Lower leg skin (tissue), 3 donors: ENCODE measurements at regions not wholly inside any gene's neighbourhood (a gene's known extent, or its start where the extent isn't known, plus 50 kb on each side); places are given as distances from the start of the nearest gene placed in this dataset.

Experiments used
- CTCF ChIP-seq, 3 donors: fragments of 450-650 bp; IDR thresholded peaks; one replicate each; pipeline ENCODE4 v1.5.1; 2016; ENCODE audit warnings: antibody characterized with exemption in 3 of 3, mild to moderate bottlenecking in 3 of 3, moderate library complexity in 2 of 3
- POLR2A ChIP-seq, 2 donors: fragments of 450-650 bp; IDR thresholded peaks; one replicate each; pipeline ENCODE4 v1.6.1; 2016 to 2017; ENCODE audit warnings: antibody characterized with exemption in 2 of 2, mild to moderate bottlenecking in 1 of 2, moderate library complexity in 1 of 2

- TF ChIP-seq CTCF (IDR thresholded peaks at IDR 0.05): no peak
- no peak for TF ChIP-seq POLR2A (IDR thresholded peaks at IDR 0.05)
Observed at GRCh38 chr2:236403125-236403524, 138.9 kb upstream of the ASB18 start.
